Thoracic aorta (tissue), 2 donors: ENCODE measurements at regions not wholly inside any gene's neighbourhood (a gene's known extent, or its start where the extent isn't known, plus 50 kb on each side); places are given as distances from the start of the nearest gene placed in this dataset.

ENCODE experiments used
- ATAC-seq: fragments of 150-250 bp; one replicate; pipeline ENCODE4 v1.8.0; 2017; ENCODE audit warnings: low read depth; ENCODE audit not compliant: insufficient number of reproducible peaks, low FRiP score
- DNase-seq: peaks from one replicate; pipeline ENCODE4 v3.0.0-alpha.2; 2020; ENCODE audit warnings: low spot score
- H3K27ac ChIP-seq, 2 donors: fragments of 200-600 bp; sonication (generic); 1 replicate in 1 of 2; 2 replicates in 1 of 2; pipeline ENCODE4 v1.5.1; 2016; ENCODE audit warnings: mild to moderate bottlenecking in 2 of 2, moderate library complexity in 2 of 2
- H3K27me3 ChIP-seq: fragments of 200-600 bp; sonication (generic); replicated peaks from 2 replicates; pipeline ENCODE4 v1.6.0; 2016; ENCODE audit warnings: mild to moderate bottlenecking; ENCODE audit not compliant: insufficient read depth
- H3K36me3 ChIP-seq: fragments of 200-600 bp; sonication (generic); one replicate; pipeline ENCODE4 v1.5.1; 2016
- H3K4me1 ChIP-seq, 2 donors: fragments of 200-600 bp; sonication (generic); 1 replicate in 1 of 2; 2 replicates in 1 of 2; pipeline versions ENCODE4 v1.5.1 to v1.6.0; 2016; ENCODE audit warnings: low read depth in 2 of 2, mild to moderate bottlenecking in 1 of 2; ENCODE audit not compliant: control insufficient read depth in 1 of 2
- H3K4me3 ChIP-seq: fragments of 200-600 bp; sonication (generic); 2 replicates; pipeline ENCODE4 v1.5.1; 2016; ENCODE audit warnings: mild to moderate bottlenecking
- H3K9me3 ChIP-seq: fragments of 200-600 bp; sonication (generic); 2 replicates; pipeline ENCODE4 v1.5.1; 2016
- TF ChIP-seq, protein P1 (sequence below): fragments of 200-600 bp; sonication (generic); IDR thresholded peaks from one replicate; pipeline ENCODE4 v1.5.1; 2019; ENCODE audit warnings: antibody characterized with exemption

- Histone ChIP-seq H3K27me3 (no peaks in the 10 kb centered on the region), H3K4me3 (no peak overlapping the region), H3K36me3 (no peaks in the 10 kb centered on the region), H3K4me1 (no peaks in the 10 kb centered on the region), H3K9me3 (no peaks in the 10 kb centered on the region), H3K27ac (no peak overlapping the region)
- TF ChIP-seq, protein P1, sequence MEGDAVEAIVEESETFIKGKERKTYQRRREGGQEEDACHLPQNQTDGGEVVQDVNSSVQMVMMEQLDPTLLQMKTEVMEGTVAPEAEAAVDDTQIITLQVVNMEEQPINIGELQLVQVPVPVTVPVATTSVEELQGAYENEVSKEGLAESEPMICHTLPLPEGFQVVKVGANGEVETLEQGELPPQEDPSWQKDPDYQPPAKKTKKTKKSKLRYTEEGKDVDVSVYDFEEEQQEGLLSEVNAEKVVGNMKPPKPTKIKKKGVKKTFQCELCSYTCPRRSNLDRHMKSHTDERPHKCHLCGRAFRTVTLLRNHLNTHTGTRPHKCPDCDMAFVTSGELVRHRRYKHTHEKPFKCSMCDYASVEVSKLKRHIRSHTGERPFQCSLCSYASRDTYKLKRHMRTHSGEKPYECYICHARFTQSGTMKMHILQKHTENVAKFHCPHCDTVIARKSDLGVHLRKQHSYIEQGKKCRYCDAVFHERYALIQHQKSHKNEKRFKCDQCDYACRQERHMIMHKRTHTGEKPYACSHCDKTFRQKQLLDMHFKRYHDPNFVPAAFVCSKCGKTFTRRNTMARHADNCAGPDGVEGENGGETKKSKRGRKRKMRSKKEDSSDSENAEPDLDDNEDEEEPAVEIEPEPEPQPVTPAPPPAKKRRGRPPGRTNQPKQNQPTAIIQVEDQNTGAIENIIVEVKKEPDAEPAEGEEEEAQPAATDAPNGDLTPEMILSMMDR: no peak
- ATAC-seq (no peak), DNase-seq (no peak)
These were observed 371.7 kb downstream of the RBM26 start for GRCh38 chr13:79034341-79034740.

- Histone ChIP-seq H3K27ac (no peak overlapping the region), H3K27me3 (no peaks in the 10 kb centered on the region), H3K36me3 (no peaks in the 10 kb centered on the region), H3K4me3 (no peak overlapping the region), H3K4me1 (no peaks in the 10 kb centered on the region), H3K9me3 (no peaks in the 10 kb centered on the region)
- no peak for ATAC-seq
- no peak for DNase-seq
- TF ChIP-seq, protein P1: no peak
These were observed 371.6 kb upstream of the OBI1 start for GRCh38 chr13:79030513-79030912.

- H3K27ac ChIP-seq: no peak overlapping the region
- H3K4me3 ChIP-seq: no peak overlapping the region
- no peaks in the 10 kb centered on the region for H3K4me1 ChIP-seq
- H3K27me3 ChIP-seq: no peaks in the 10 kb centered on the region
- TF ChIP-seq, protein P1: no peak
- DNase-seq (no peak), ATAC-seq (no peak)
- peaks cover 6% of the 10 kb centered on the region for H3K9me3 ChIP-seq
- no peaks in the 10 kb centered on the region for H3K36me3 ChIP-seq
These were observed 359.2 kb upstream of the OBI1 start for GRCh38 chr13:79018166-79018565.

- peaks cover 3% of the 10 kb centered on the region for H3K9me3 ChIP-seq
- H3K36me3 ChIP-seq: no peaks in the 10 kb centered on the region
- H3K4me1 ChIP-seq: no peaks in the 10 kb centered on the region
- no peak for ATAC-seq
- H3K4me3 ChIP-seq: no peak overlapping the region
- DNase-seq: no peak
- H3K27me3 ChIP-seq: no peaks in the 10 kb centered on the region
- no peak overlapping the region for H3K27ac ChIP-seq
- TF ChIP-seq, protein P1: no peak
These were observed 352.2 kb upstream of the OBI1 start for GRCh38 chr13:79011179-79011578.

GRCh38 chr13:79003989-79004898 lies 345.3 kb upstream of the OBI1 start:
- DNase-seq (no peak), ATAC-seq (no peak)
- H3K4me1 ChIP-seq: no peaks in the 10 kb centered on the region
- H3K36me3 ChIP-seq: no peaks in the 10 kb centered on the region
- TF ChIP-seq, protein P1: no peak
- H3K27ac ChIP-seq: no peak overlapping the region
- no peaks in the 10 kb centered on the region for H3K27me3 ChIP-seq
- H3K4me3 ChIP-seq: no peak overlapping the region
- no peaks in the 10 kb centered on the region for H3K9me3 ChIP-seq
